H9 (cell line): ENCODE measurements at regions not wholly inside any gene's neighbourhood (a gene's known extent, or its start where the extent isn't known, plus 50 kb on each side); places are given as distances from the start of the nearest gene placed in this dataset.

ENCODE experiments used
- DNase-seq: peaks from one replicate; pipeline ENCODE4 v3.0.0-alpha.2; 2017
- H2AFZ ChIP-seq: one replicate; pipeline ENCODE4 v1.6.1; 2013; ENCODE audit warnings: mild to moderate bottlenecking, low read length, control low read depth, moderate library complexity
- H2AK5ac ChIP-seq: 2 replicates; pipeline ENCODE4 v1.6.1; 2013; ENCODE audit warnings: low read length, control low read depth, mixed read lengths; ENCODE audit not compliant: insufficient read length
- H2BK120ac ChIP-seq: one replicate; pipeline ENCODE4 v1.6.1; 2013; ENCODE audit warnings: low read depth, mild to moderate bottlenecking, low read length, control low read depth, inconsistent platforms; ENCODE audit not compliant: poor library complexity, severe bottlenecking
- H2BK12ac ChIP-seq: 2 replicates; pipeline ENCODE4 v1.6.1; 2013; ENCODE audit warnings: low read length, control low read depth, mixed read lengths, low read depth; ENCODE audit not compliant: insufficient read length
- H2BK15ac ChIP-seq: 2 replicates; pipeline ENCODE4 v1.6.1; 2013; ENCODE audit warnings: low read depth, low read length, control low read depth
- H2BK20ac ChIP-seq: one replicate; pipeline ENCODE4 v1.6.1; 2013; ENCODE audit warnings: low read depth, mild to moderate bottlenecking, low read length, control low read depth, inconsistent platforms; ENCODE audit not compliant: poor library complexity, severe bottlenecking
- H2BK5ac ChIP-seq: 2 replicates; pipeline ENCODE4 v1.6.1; 2013; ENCODE audit warnings: low read length, control low read depth, mixed read lengths; ENCODE audit not compliant: insufficient read length
- H3K14ac ChIP-seq: 2 replicates; pipeline ENCODE4 v1.6.1; 2013; ENCODE audit warnings: low read length, control low read depth; ENCODE audit not compliant: insufficient read depth
- H3K18ac ChIP-seq: 2 replicates; pipeline ENCODE4 v1.6.1; 2013; ENCODE audit warnings: low read depth, mild to moderate bottlenecking, mixed read lengths, low read length, control low read depth; ENCODE audit not compliant: insufficient read length
- H3K23ac ChIP-seq: 2 replicates; pipeline ENCODE4 v1.6.1; 2013; ENCODE audit warnings: low read length, control low read depth, mixed read lengths, low read depth; ENCODE audit not compliant: insufficient read length
- H3K23me2 ChIP-seq: 2 replicates; pipeline ENCODE4 v1.6.1; 2013; ENCODE audit warnings: low read depth, mild to moderate bottlenecking, mixed read lengths, low read length, control low read depth; ENCODE audit not compliant: insufficient read length, poor library complexity, severe bottlenecking
- H3K27ac ChIP-seq: 2 replicates; pipeline ENCODE4 v1.5.1; 2013; ENCODE audit warnings: low read length, control low read depth, mixed read lengths, low read depth; ENCODE audit not compliant: insufficient read length
- H3K27me3 ChIP-seq: 2 replicates; pipeline ENCODE4 v1.6.1; 2013; ENCODE audit warnings: low read length, control low read depth, inconsistent platforms; ENCODE audit not compliant: insufficient read depth
- H3K4ac ChIP-seq: 2 replicates; pipeline ENCODE4 v1.6.1; 2013; ENCODE audit warnings: low read depth, mild to moderate bottlenecking, control low read depth, inconsistent platforms, low read length, moderate library complexity
- H3K4me1 ChIP-seq: 2 replicates; pipeline ENCODE4 v1.6.1; 2013; ENCODE audit warnings: low read length, control low read depth, inconsistent platforms; ENCODE audit not compliant: insufficient read depth
- H3K4me2 ChIP-seq: 2 replicates; pipeline ENCODE4 v1.6.1; 2013; ENCODE audit warnings: low read length, control low read depth, mixed read lengths; ENCODE audit not compliant: insufficient read length, insufficient read depth
- H3K56ac ChIP-seq: 2 replicates; pipeline ENCODE4 v1.6.1; 2013; ENCODE audit warnings: low read depth, mild to moderate bottlenecking, mixed read lengths, low read length, control low read depth; ENCODE audit not compliant: insufficient read length
- H3K79me1 ChIP-seq: 2 replicates; pipeline ENCODE4 v1.6.1; 2013; ENCODE audit warnings: low read depth, mild to moderate bottlenecking, moderate library complexity, low read length, control low read depth, inconsistent platforms; ENCODE audit not compliant: insufficient read depth, poor library complexity, severe bottlenecking
- H3K79me2 ChIP-seq: 2 replicates; pipeline ENCODE4 v1.6.1; 2013; ENCODE audit warnings: low read length, control low read depth, inconsistent platforms; ENCODE audit not compliant: insufficient read depth
- H3K9ac ChIP-seq: 2 replicates; pipeline ENCODE4 v1.6.1; 2013; ENCODE audit warnings: low read length, control low read depth, mixed read lengths; ENCODE audit not compliant: insufficient read length; ENCODE audit errors: extremely low read depth
- H3K9me3 ChIP-seq: one replicate; pipeline ENCODE4 v1.6.1; 2013; ENCODE audit warnings: low read depth, low read length, inconsistent platforms; ENCODE audit not compliant: control insufficient read depth
- H3T11ph ChIP-seq: one replicate; pipeline ENCODE4 v1.6.1; 2013; ENCODE audit warnings: mild to moderate bottlenecking, low read length, control low read depth, inconsistent platforms
- H4K20me1 ChIP-seq: one replicate; pipeline ENCODE4 v1.6.1; 2013; ENCODE audit not compliant: control insufficient read depth, insufficient read length, insufficient read depth
- H4K5ac ChIP-seq: 2 replicates; pipeline ENCODE4 v1.6.1; 2013; ENCODE audit warnings: low read depth, mild to moderate bottlenecking, mixed read lengths, low read length, control low read depth; ENCODE audit not compliant: insufficient read length
- H4K8ac ChIP-seq: replicated peaks from 2 replicates; pipeline ENCODE4 v1.6.1; 2013; ENCODE audit warnings: low read length, control low read depth, mixed read lengths, low read depth; ENCODE audit not compliant: insufficient read length
- H4K91ac ChIP-seq: 2 replicates; pipeline ENCODE4 v1.6.1; 2013; ENCODE audit warnings: low read depth, mild to moderate bottlenecking, moderate library complexity, mixed read lengths, low read length, control low read depth; ENCODE audit not compliant: insufficient read length
- H3K27ac Mint-ChIP-seq, 3 experiments: 2 replicates in 2 of 3; 3 replicates in 1 of 3; pipeline ENCODE4 v1.8.0; 2020 to 2021; ENCODE audit warnings: mixed read lengths in 3 of 3, mild to moderate bottlenecking in 1 of 3, moderate library complexity in 1 of 3
- H3K27me3 Mint-ChIP-seq: 2 replicates; pipeline ENCODE4 v1.8.0; 2021; ENCODE audit warnings: low read depth, mild to moderate bottlenecking, moderate library complexity, mixed read lengths
- H3K36me3 Mint-ChIP-seq, 3 experiments: 2 replicates in 2 of 3; 3 replicates in 1 of 3; pipeline ENCODE4 v1.8.0; 2020 to 2021; ENCODE audit warnings: low read depth in 3 of 3, mixed read lengths in 3 of 3; ENCODE audit not compliant: insufficient read depth in 1 of 3
- H3K4me1 Mint-ChIP-seq, 2 experiments: 2 replicates each; pipeline ENCODE4 v1.8.0; 2020; ENCODE audit warnings: mixed read lengths in 2 of 2
- H3K4me3 Mint-ChIP-seq, 2 experiments: 2 replicates in 1 of 2; 3 replicates in 1 of 2; pipeline ENCODE4 v1.8.0; 2020 to 2021; ENCODE audit warnings: mild to moderate bottlenecking in 2 of 2, mixed read lengths in 2 of 2, moderate library complexity in 1 of 2
- H3K9me3 Mint-ChIP-seq, 2 experiments: 2 replicates in 1 of 2; 3 replicates in 1 of 2; pipeline ENCODE4 v1.8.0; 2020; ENCODE audit warnings: mild to moderate bottlenecking in 2 of 2, mixed read lengths in 2 of 2, moderate library complexity in 1 of 2
- CTCF ChIP-seq: fragments of 200-600 bp; sonication (generic); conservative IDR thresholded peaks from 3 replicates; pipeline ENCODE4 v1.8.0; 2021; ENCODE audit warnings: antibody characterized with exemption, mild to moderate bottlenecking
- WGBS: extraction: QIAGEN DNeasy Blood & Tissue Kit; methylation state at CpG from one replicate; pipeline ENCODE4 v1.1.7; 2013; ENCODE audit warnings: missing lambda C conversion rate, low lambda C conversion rate, mixed read lengths; ENCODE audit not compliant: insufficient read length; ENCODE audit errors: extremely low coverage; 5-methylcytosine and 5-hydroxymethylcytosine counted together

- Histone ChIP-seq H3T11ph (no peak overlapping the region), H2BK120ac (no peak overlapping the region), H3K4ac (no peak overlapping the region), H4K20me1 (no peaks in the 10 kb centered on the region), H3K9me3 (no peaks in the 10 kb centered on the region), H3K56ac (no peak overlapping the region), H3K23me2 (no peaks in the 10 kb centered on the region), H3K27me3 (no peaks in the 10 kb centered on the region), H3K4me2 (no peak overlapping the region), H3K14ac (no peak overlapping the region), H4K5ac (no peak overlapping the region), H2AK5ac (no peak overlapping the region), H2BK15ac (no peak overlapping the region), H2BK20ac (no peak overlapping the region), H2BK5ac (no peak overlapping the region), H2AFZ (no peak overlapping the region), H3K18ac (no peak overlapping the region), H3K23ac (no peak overlapping the region), H4K91ac (no peak overlapping the region), H3K27ac (no peak overlapping the region), H3K79me1 (no peaks in the 10 kb centered on the region), H3K79me2 (no peaks in the 10 kb centered on the region), H4K8ac (no peak overlapping the region), H3K9ac (no peak overlapping the region), H3K4me1 (peaks cover 4% of the 10 kb centered on the region; the same call in 1 of the 2 replicates), H2BK12ac (no peak overlapping the region)
- Mint-ChIP-seq H3K36me3 (no peaks in the 10 kb centered on the region), H3K27me3 (no peaks in the 10 kb centered on the region), H3K9me3 (no peaks in the 10 kb centered on the region), H3K4me3 (no peak overlapping the region), H3K4me1 (peaks cover 5% of the 10 kb centered on the region in 2 experiments; a peak in 3 of 4 replicates), H3K27ac (no peak overlapping the region)
- DNase-seq, result no peak
- WGBS, result no CpG with 5 or more reads among the region's 3 CpGs
- no peak for TF ChIP-seq CTCF
Measured at GRCh38 chr1:218699421-218699820, 354.3 kb downstream of the TGFB2 start.
